Osteoblast (primary cell): ENCODE measurements at regions not wholly inside any gene's neighbourhood (a gene's known extent, or its start where the extent isn't known, plus 50 kb on each side); places are given as distances from the start of the nearest gene placed in this dataset.

ENCODE experiments used
- DNase-seq: peaks from one replicate; pipeline ENCODE4 v3.0.0; 2011; ENCODE audit warnings: low spot score, mixed read lengths; ENCODE audit not compliant: insufficient read length; ENCODE audit errors: missing footprints
- H2AFZ ChIP-seq: 2 replicates; pipeline ENCODE4 v1.6.0; 2011; ENCODE audit warnings: mild to moderate bottlenecking, low read length
- H3K27ac ChIP-seq: 2 replicates; pipeline ENCODE4 v1.5.1; 2011; ENCODE audit warnings: mild to moderate bottlenecking, low read depth, low read length, moderate library complexity
- H3K27me3 ChIP-seq: 2 replicates; pipeline ENCODE4 v1.6.0; 2012; ENCODE audit warnings: mild to moderate bottlenecking, control low read depth, inconsistent platforms, low read length, moderate library complexity; ENCODE audit not compliant: insufficient read depth
- H3K36me3 ChIP-seq: 2 replicates; pipeline ENCODE4 v1.5.1; 2011; ENCODE audit warnings: mild to moderate bottlenecking, low read length, control low read depth, moderate library complexity; ENCODE audit not compliant: insufficient read depth
- H3K4me1 ChIP-seq: 2 replicates; pipeline ENCODE4 v1.5.1; 2011; ENCODE audit warnings: mild to moderate bottlenecking, low read length, control low read depth, moderate library complexity; ENCODE audit not compliant: insufficient read depth
- H3K4me2 ChIP-seq: 2 replicates; pipeline ENCODE4 v1.6.0; 2011; ENCODE audit warnings: mild to moderate bottlenecking, low read length; ENCODE audit not compliant: insufficient read depth
- H3K4me3 ChIP-seq: fragments of 200-600 bp; sonication (generic); 3 replicates; pipeline ENCODE4 v1.5.1; 2012; ENCODE audit warnings: mild to moderate bottlenecking, low read length, inconsistent platforms; ENCODE audit not compliant: insufficient read depth
- H3K79me2 ChIP-seq: 2 replicates; pipeline ENCODE4 v1.6.0; 2012; ENCODE audit warnings: mild to moderate bottlenecking, low read length, control low read depth, inconsistent platforms; ENCODE audit not compliant: insufficient read depth
- H3K9me3 ChIP-seq: 2 replicates; pipeline ENCODE4 v1.5.1; 2011; ENCODE audit warnings: low read depth, low read length, control low read depth
- H4K20me1 ChIP-seq: 2 replicates; pipeline ENCODE4 v1.6.0; 2012; ENCODE audit warnings: mild to moderate bottlenecking, low read length, control low read depth; ENCODE audit not compliant: insufficient read depth
- TF ChIP-seq, protein P1 (sequence below): IDR thresholded peaks from 2 replicates; pipeline ENCODE4 v1.5.1; 2011; ENCODE audit warnings: mild to moderate bottlenecking, low read depth, low read length, moderate library complexity; ENCODE audit errors: extremely low read depth

DNA sequence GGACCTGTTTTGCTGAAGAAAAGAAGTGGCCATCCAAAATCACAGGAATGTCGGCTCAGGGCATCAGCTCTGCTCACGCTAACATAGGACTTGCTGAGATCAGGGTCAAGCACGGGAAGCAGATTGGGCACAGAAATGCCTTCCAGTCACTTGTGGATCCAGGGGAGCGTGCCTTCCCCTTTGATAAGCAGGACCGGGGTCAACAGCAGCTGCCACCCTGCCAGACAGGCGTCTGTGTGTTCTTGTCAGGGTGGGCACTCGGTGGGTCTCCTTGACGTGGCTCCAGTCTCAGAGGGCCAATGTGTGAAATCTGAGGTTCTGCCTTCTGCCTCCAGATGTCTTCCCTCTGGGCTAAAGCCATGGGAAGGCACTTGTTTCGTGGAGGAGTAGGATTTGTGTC, 313.7 kb upstream of the IRX4 start:
- Histone ChIP-seq H3K4me2 (no peak overlapping the region), H3K27me3 (no peaks in the 10 kb centered on the region), H3K4me3 (no peak overlapping the region), H3K9me3 (no peaks in the 10 kb centered on the region), H2AFZ (no peak overlapping the region), H3K27ac (no peak overlapping the region), H4K20me1 (no peaks in the 10 kb centered on the region), H3K36me3 (no peaks in the 10 kb centered on the region), H3K79me2 (no peaks in the 10 kb centered on the region), H3K4me1 (no peaks in the 10 kb centered on the region)
- no peak for DNase-seq
- TF ChIP-seq, protein P1, sequence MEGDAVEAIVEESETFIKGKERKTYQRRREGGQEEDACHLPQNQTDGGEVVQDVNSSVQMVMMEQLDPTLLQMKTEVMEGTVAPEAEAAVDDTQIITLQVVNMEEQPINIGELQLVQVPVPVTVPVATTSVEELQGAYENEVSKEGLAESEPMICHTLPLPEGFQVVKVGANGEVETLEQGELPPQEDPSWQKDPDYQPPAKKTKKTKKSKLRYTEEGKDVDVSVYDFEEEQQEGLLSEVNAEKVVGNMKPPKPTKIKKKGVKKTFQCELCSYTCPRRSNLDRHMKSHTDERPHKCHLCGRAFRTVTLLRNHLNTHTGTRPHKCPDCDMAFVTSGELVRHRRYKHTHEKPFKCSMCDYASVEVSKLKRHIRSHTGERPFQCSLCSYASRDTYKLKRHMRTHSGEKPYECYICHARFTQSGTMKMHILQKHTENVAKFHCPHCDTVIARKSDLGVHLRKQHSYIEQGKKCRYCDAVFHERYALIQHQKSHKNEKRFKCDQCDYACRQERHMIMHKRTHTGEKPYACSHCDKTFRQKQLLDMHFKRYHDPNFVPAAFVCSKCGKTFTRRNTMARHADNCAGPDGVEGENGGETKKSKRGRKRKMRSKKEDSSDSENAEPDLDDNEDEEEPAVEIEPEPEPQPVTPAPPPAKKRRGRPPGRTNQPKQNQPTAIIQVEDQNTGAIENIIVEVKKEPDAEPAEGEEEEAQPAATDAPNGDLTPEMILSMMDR: no peak

DNA sequence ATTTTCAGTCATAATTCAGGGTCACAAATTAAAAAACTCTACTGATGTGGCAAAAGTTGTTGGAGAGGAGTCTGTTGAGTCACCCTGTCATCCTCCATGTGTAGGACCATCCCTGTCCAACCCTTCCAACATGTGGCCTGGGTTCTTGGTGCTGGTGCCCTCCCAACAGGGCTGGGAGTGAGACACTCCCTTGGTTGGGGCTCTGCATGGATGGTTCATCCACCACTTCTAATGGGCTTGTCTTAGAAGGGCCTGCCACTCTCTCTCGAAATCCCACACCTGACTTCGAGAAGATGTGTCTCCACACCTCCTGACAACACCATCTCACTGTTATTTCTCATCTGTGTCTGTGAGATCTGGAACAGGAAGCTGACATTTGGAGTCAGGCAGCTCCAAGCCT, 312.2 kb upstream of the IRX4 start:
- DNase-seq: no peak
- Histone ChIP-seq H3K27ac (no peak overlapping the region), H3K27me3 (no peaks in the 10 kb centered on the region), H3K4me3 (no peak overlapping the region), H3K79me2 (no peaks in the 10 kb centered on the region), H3K4me2 (no peak overlapping the region), H3K36me3 (no peaks in the 10 kb centered on the region), H4K20me1 (no peaks in the 10 kb centered on the region), H3K4me1 (no peaks in the 10 kb centered on the region), H2AFZ (no peak overlapping the region), H3K9me3 (no peaks in the 10 kb centered on the region)
- TF ChIP-seq, protein P1: no peak

DNA sequence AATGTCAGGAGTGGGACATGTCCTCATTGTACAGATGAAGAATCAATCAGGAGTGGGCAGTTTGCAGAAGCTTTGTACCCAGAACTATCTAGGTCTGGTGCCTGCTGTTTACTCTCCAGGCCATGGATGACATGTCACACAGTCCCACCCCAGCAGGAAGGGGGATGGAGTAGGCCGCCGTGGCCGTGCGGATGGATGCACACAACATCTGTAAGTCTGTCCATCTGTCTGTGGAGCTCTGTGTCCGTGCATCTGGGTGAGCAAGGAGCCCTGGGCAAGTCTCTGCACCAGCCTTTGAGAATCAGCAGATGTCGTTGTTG, 311.5 kb upstream of the IRX4 start:
- no peaks in the 10 kb centered on the region for H4K20me1 ChIP-seq
- TF ChIP-seq, protein P1: no peak
- no peaks in the 10 kb centered on the region for H3K9me3 ChIP-seq
- no peaks in the 10 kb centered on the region for H3K79me2 ChIP-seq
- no peak overlapping the region for H3K4me2 ChIP-seq
- no peaks in the 10 kb centered on the region for H3K27me3 ChIP-seq
- H3K27ac ChIP-seq: no peak overlapping the region
- H2AFZ ChIP-seq: no peak overlapping the region
- no peaks in the 10 kb centered on the region for H3K36me3 ChIP-seq
- no peaks in the 10 kb centered on the region for H3K4me1 ChIP-seq
- H3K4me3 ChIP-seq: no peak overlapping the region
- DNase-seq: no peak

DNA sequence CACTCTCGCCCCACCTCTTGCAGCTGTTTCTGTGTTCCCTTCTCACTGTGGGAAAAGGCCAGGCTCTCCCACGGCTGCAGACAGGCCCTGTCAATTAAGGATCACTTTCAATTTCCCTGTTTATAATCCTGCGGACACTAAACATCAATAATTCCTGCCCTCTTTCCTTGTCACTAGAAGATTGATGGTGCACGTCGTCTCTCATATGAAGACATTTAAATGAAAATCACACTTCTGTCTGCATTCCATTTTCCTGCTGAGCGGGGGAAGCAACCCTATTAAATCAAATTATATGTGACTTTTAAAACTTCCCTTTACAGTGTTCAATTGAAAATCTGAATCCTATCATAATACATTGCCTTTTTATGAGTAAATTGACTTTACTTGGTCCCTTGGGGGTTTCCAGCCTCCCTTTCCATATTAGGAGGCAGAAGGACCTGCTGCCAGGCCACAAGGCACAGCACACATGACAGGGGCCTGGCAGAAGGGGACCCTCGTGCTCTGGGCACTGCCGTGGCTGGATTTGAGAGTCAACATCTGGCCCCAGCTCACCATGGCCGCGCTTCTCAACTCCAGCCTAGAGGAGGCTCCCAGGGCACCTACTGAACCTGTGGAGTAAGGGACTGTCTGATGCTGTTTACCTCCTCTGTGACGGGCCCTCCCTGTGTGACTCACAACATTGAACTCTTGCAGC, 311.0 kb upstream of the IRX4 start:
- Histone ChIP-seq H3K4me2 (no peak overlapping the region), H3K27me3 (no peaks in the 10 kb centered on the region), H3K36me3 (no peaks in the 10 kb centered on the region), H4K20me1 (no peaks in the 10 kb centered on the region), H3K27ac (no peak overlapping the region), H3K4me1 (no peaks in the 10 kb centered on the region), H3K79me2 (no peaks in the 10 kb centered on the region), H3K4me3 (no peak overlapping the region), H3K9me3 (no peaks in the 10 kb centered on the region), H2AFZ (no peak overlapping the region)
- DNase-seq: no peak
- TF ChIP-seq, protein P1: no peak
